ENCODE measurements at regions not wholly inside any gene's neighbourhood (a gene's known extent, or its start where the extent isn't known, plus 50 kb on each side); places are given as distances from the start of the nearest gene placed in this dataset.

- no peak for DNase-seq (ENCODE audit: low read depth in 1 of 2, low spot score in 1 of 2)
These were observed 249.0 kb downstream of the TRIB2 start for GRCh38 chr2:12965540-12966269.

DNA sequence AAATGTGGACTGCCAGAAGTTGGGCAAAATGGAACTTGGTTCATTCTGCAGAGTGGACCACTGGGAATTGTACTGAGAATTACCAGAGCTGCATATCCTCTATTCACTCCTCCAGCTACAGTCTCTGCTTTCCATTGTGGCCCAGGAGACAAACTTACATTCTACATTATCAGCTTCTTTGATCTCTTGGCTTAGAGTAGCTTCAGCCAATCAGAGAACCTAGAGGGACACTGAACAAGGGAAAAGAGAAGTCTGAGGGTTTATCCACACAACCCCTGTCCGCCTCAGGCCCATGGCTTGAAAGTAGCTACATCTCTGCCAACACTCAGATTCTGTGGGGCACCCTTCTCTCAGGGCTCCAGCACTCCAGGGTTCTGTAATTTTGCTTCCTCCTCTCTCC lies 251.1 kb downstream of the TRIB2 start:
- no peak for DNase-seq (ENCODE audit: low read depth in 1 of 2, low spot score in 1 of 2)

- no peak for DNase-seq (ENCODE audit: low read depth in 1 of 2, low spot score in 1 of 2)
These were observed 251.7 kb downstream of the TRIB2 start for GRCh38 chr2:12968399-12968798.

GRCh38 chr2:12970861-12971260 lies 254.1 kb downstream of the TRIB2 start:
- DNase-seq (ENCODE audit: low read depth in 1 of 2, low spot score in 1 of 2): no peak

- DNase-seq (ENCODE audit: low read depth in 1 of 2, low spot score in 1 of 2): no peak
These were observed 255.0 kb downstream of the TRIB2 start for GRCh38 chr2:12971581-12972365.

DNA sequence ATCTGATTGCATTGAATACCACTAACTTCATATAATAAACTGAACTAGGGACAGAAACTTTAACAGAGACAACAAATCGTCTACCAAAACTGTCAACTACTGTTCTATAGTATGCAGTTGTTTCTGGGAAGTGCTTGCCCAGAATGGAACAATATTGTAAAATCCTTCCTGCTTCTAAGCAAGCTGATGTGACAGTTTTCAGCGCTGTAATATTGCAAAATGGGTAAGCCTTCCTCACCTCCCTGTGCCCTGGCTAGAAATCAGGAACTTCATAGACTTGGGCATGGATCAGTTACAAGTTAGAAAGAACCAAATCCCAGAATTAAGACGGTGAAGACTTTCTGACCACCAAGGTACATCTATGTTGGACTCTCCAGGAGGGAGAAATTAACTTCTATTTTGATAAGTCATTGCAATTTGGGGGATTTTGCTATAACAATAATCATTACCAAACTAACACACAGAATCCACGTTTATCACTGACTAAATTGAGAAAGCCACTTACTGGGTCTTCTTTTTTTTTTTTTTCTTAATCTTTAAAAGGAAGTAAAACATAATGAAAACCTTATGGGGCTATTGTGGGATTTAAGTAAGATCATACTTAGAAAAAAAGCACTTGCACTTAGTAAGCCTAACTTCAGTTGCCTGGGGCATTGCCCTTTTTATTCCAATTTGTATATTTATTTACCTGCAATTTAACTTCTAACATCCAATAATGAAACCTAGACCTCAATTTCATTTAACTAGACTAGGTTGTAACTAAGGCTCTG lies 261.5 kb downstream of the TRIB2 start:
- DNase-seq (ENCODE audit: low read depth in 1 of 2, low spot score in 1 of 2): no peak

DNA sequence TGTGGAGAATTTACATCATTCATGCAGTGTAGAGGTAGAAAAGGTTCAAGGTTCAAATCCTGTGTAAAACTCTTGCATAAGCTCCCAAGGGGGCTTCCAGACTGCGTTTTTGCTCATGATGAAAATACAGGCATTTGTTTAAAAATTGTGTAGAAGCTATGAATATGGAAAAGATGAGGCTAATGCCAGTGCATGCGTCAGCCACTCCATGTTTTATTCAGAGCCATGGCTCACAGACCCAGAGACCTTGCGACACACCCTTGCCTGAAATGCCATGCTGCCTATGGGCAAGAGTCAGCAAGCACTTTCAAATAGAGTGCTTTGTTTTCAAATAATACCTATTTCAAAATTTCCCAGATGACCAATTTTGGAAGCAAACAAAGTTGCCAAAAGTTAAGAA lies 262.3 kb downstream of the TRIB2 start:
- no peak for DNase-seq (ENCODE audit: low read depth in 1 of 2, low spot score in 1 of 2)

DNA sequence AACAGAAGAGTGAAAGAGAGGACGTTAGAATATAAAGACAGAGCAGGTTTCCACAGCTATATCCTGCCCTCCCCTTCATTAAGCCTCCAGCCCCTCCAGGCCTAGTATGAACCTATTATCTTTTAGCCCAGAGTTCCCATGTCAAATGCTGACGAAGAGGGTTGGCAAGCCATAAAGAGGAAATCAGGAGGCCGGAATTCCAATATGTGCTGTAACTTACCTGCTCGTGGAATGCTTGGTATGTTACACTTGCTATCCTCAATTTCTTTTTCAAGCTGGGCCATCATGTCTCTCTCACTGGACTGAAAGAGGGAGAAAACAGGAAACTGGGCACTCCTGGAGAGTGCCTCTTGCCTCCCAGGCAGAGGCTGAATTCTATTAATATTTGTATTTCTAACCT lies 264.1 kb downstream of the TRIB2 start:
- no peak for DNase-seq (ENCODE audit: low read depth in 1 of 2, low spot score in 1 of 2)

DNA sequence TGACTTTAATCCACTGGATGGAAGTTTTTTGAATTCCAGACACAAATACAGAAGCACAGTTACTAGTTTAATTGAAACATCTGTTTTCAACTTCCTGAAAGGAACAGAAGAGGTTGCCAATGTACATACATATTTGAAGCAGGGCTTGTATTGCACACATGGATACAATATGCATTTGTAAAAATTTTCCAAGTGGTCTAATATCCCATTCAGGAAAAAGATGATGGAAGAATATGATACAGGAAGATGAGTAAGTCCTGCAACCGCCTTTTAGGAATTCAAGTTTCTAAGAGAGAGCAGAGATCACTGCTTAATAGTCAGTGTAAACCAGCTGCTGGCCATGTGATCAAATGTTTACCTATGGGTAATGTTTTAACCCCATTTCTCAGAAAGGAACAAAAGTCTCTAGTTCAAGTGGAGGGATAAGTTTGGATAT lies 265.4 kb downstream of the TRIB2 start:
- no peak for DNase-seq (ENCODE audit: low read depth in 1 of 2, low spot score in 1 of 2)

- DNase-seq (ENCODE audit: low read depth in 1 of 2, low spot score in 1 of 2): no peak
These were observed 270.5 kb downstream of the TRIB2 start for GRCh38 chr2:12987246-12987645.

GRCh38 chr2:12988279-12988678 lies 271.5 kb downstream of the TRIB2 start:
- DNase-seq (ENCODE audit: low read depth in 1 of 2, low spot score in 1 of 2): no peak

DNA sequence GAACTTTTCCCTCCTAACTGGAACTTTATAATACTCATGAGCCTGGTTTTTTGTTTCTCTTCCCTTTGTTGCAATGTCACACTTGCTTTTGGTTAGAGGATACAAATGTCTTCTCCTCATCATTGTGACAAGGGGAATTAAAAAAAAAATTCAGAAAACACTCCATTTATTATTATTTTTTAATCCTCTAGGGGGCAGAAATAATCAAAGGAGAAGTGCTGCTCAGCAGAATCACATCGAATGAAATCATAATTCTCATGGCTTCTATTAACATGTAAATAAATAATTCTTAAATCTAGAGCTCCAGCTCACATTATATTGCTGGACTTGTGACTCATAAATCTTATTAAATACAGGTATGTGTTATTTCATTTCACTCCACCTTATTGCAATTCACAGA lies 273.8 kb downstream of the TRIB2 start:
- no peak for DNase-seq (ENCODE audit: low read depth in 1 of 2, low spot score in 1 of 2)

GRCh38 chr2:12998685-12999084 lies 281.9 kb downstream of the TRIB2 start:
- no peak for DNase-seq (ENCODE audit: low read depth in 1 of 2, low spot score in 1 of 2)

- no peak for DNase-seq (ENCODE audit: low read depth in 1 of 2, low spot score in 1 of 2)
These were observed 284.1 kb downstream of the TRIB2 start for GRCh38 chr2:13000664-13001363.

DNA sequence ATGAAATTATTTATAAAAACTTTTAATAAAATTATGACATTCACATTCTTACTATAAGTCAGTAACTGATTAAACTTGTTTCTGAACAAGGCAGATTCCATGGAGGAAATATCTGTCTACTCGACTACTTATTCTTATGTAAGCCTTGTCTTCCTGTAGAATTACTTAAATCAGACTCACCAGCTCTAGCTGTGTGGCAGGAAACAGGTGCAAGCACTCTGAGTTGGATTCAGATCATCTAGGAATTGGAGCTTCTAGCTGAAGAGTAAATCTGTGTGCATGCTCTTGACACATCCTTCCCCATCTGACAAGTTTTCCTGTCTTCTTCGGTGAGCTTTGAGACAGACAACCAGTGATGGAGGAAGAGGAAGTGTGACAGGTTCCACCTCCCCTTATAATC lies 284.7 kb downstream of the TRIB2 start:
- no peak for DNase-seq (ENCODE audit: low read depth in 1 of 2, low spot score in 1 of 2)

- DNase-seq (ENCODE audit: low read depth in 1 of 2, low spot score in 1 of 2): no peak
These were observed 286.0 kb downstream of the TRIB2 start for GRCh38 chr2:13002536-13003331.

GRCh38 chr2:13003500-13003899 lies 286.8 kb downstream of the TRIB2 start:
- no peak for DNase-seq (ENCODE audit: low read depth in 1 of 2, low spot score in 1 of 2)

GRCh38 chr2:13005048-13005447 lies 288.3 kb downstream of the TRIB2 start:
- no peak for DNase-seq (ENCODE audit: low read depth in 1 of 2, low spot score in 1 of 2)

- no peak for DNase-seq (ENCODE audit: low read depth in 1 of 2, low spot score in 1 of 2)
These were observed 289.1 kb downstream of the TRIB2 start for GRCh38 chr2:13005761-13006335.

GRCh38 chr2:13006426-13006825 lies 289.7 kb downstream of the TRIB2 start:
- no peak for DNase-seq (ENCODE audit: low read depth in 1 of 2, low spot score in 1 of 2)

Measured in stimulated activated CD4-positive, alpha-beta T cell treated with anti-CD3 and anti-CD28 coated beads, Interleukin-15, amount 100 ng/mL, for 1 hour (primary cell).